HepG2 (cell line): ENCODE measurements at regions not wholly inside any gene's neighbourhood (a gene's known extent, or its start where the extent isn't known, plus 50 kb on each side); places are given as distances from the start of the nearest gene placed in this dataset.

Experiments
- FOXA1 ChIP-seq, 2 experiments: fragments of 450-650 bp in 1 of 2; sonication (generic) in 1 of 2; formaldehyde crosslinking in 1 of 2; IDR thresholded peaks; 2 replicates each; pipeline versions ENCODE4 v1.4.0 to v1.6.1; 2016 to 2020; ENCODE audit warnings: missing genetic modification reagents in 1 of 2
- FOXA3 ChIP-seq: IDR thresholded peaks from 2 replicates; pipeline ENCODE4 v1.6.1; 2016; ENCODE audit warnings: missing genetic modification reagents, missing compliant biosample characterization
- FOXP1 ChIP-seq, 2 experiments: fragments of 450-650 bp in 1 of 2; IDR thresholded peaks; 2 replicates each; pipeline ENCODE4 v1.6.1; 2017 to 2018; ENCODE audit warnings: antibody characterized with exemption in 1 of 2
- ZNF124 ChIP-seq: sonication (generic); formaldehyde crosslinking; IDR thresholded peaks from 2 replicates; pipeline ENCODE4 v1.4.0; 2020; ENCODE audit warnings: missing genetic modification reagents
- ZNF263 ChIP-seq: sonication (generic); formaldehyde crosslinking; IDR thresholded peaks from 2 replicates; pipeline ENCODE4 v1.4.0; 2020; ENCODE audit warnings: missing genetic modification reagents
- TF ChIP-seq, protein P1 (sequence below): sonication (generic); formaldehyde crosslinking; IDR thresholded peaks from 2 replicates; pipeline ENCODE4 v1.4.0; 2020; ENCODE audit warnings: low read depth, missing genetic modification reagents
- TF ChIP-seq, protein P2 (sequence below), 2 experiments: fragments of 450-650 bp in 1 of 2; sonication (generic) in 1 of 2; formaldehyde crosslinking in 1 of 2; IDR thresholded peaks; 2 replicates each; pipeline versions ENCODE4 v1.6.1 to v1.8.0; 2016 to 2022; ENCODE audit warnings: antibody characterized with exemption in 1 of 2, mild to moderate bottlenecking in 1 of 2, missing genetic modification reagents in 1 of 2

DNA sequence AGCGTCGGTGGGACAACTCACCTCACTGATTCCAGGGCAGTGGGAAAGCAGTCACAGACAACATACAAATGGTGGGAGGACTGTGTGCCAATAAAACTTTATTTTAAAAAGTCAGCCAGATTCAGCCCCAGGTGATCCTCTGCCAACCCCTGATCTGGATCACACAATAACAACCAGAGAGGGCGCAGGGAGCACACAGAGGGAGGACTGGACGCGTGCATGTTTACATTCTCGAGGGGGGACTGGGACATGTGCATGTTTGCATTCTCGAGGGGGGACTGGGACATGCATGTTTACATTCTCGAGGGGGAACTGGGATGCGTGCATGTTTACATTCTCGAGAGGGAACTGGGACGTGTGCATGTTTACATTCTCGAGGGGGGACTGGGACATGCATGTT lies 209.5 kb downstream of the NDUFA10 start (continued):
- TF ChIP-seq, protein P1, sequence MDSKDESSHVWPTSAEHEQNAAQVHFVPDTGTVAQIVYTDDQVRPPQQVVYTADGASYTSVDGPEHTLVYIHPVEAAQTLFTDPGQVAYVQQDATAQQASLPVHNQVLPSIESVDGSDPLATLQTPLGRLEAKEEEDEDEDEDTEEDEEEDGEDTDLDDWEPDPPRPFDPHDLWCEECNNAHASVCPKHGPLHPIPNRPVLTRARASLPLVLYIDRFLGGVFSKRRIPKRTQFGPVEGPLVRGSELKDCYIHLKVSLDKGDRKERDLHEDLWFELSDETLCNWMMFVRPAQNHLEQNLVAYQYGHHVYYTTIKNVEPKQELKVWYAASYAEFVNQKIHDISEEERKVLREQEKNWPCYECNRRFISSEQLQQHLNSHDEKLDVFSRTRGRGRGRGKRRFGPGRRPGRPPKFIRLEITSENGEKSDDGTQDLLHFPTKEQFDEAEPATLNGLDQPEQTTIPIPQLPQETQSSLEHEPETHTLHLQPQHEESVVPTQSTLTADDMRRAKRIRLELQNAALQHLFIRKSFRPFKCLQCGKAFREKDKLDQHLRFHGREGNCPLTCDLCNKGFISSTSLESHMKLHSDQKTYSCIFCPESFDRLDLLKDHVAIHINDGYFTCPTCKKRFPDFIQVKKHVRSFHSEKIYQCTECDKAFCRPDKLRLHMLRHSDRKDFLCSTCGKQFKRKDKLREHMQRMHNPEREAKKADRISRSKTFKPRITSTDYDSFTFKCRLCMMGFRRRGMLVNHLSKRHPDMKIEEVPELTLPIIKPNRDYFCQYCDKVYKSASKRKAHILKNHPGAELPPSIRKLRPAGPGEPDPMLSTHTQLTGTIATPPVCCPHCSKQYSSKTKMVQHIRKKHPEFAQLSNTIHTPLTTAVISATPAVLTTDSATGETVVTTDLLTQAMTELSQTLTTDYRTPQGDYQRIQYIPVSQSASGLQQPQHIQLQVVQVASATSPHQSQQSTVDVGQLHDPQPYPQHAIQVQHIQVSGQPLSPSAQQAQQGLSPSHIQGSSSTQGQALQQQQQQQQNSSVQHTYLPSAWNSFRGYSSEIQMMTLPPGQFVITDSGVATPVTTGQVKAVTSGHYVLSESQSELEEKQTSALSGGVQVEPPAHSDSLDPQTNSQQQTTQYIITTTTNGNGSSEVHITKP (CRISPR knock-in tag) = peak; percentile 88
- peak; percentile 75 for TF ChIP-seq FOXA3 (CRISPR knock-in tag)
- no peak for TF ChIP-seq ZNF124 (CRISPR knock-in tag)
- peak; percentile 95 for TF ChIP-seq ZNF263 (CRISPR knock-in tag)
- no peak for TF ChIP-seq FOXP1 (IDR thresholded peaks at IDR 0.05)
- 0 out of 2 replicates have a peak, but pooled peaks have one; percentile 11 for TF ChIP-seq FOXP1 (CRISPR knock-in tag; IDR thresholded peaks at IDR 0.05)
- TF ChIP-seq FOXA1 (IDR thresholded peaks at IDR 0.05) = no peak
- 0 out of 2 replicates have a peak, but pooled peaks have one; percentile 27 for TF ChIP-seq FOXA1 (CRISPR knock-in tag; IDR thresholded peaks at IDR 0.05)
- TF ChIP-seq, protein P2, sequence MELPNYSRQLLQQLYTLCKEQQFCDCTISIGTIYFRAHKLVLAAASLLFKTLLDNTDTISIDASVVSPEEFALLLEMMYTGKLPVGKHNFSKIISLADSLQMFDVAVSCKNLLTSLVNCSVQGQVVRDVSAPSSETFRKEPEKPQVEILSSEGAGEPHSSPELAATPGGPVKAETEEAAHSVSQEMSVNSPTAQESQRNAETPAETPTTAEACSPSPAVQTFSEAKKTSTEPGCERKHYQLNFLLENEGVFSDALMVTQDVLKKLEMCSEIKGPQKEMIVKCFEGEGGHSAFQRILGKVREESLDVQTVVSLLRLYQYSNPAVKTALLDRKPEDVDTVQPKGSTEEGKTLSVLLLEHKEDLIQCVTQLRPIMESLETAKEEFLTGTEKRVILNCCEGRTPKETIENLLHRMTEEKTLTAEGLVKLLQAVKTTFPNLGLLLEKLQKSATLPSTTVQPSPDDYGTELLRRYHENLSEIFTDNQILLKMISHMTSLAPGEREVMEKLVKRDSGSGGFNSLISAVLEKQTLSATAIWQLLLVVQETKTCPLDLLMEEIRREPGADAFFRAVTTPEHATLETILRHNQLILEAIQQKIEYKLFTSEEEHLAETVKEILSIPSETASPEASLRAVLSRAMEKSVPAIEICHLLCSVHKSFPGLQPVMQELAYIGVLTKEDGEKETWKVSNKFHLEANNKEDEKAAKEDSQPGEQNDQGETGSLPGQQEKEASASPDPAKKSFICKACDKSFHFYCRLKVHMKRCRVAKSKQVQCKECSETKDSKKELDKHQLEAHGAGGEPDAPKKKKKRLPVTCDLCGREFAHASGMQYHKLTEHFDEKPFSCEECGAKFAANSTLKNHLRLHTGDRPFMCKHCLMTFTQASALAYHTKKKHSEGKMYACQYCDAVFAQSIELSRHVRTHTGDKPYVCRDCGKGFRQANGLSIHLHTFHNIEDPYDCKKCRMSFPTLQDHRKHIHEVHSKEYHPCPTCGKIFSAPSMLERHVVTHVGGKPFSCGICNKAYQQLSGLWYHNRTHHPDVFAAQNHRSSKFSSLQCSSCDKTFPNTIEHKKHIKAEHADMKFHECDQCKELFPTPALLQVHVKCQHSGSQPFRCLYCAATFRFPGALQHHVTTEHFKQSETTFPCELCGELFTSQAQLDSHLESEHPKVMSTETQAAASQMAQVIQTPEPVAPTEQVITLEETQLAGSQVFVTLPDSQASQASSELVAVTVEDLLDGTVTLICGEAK (IDR thresholded peaks at IDR 0.05) = peak; percentile 57
- TF ChIP-seq, protein P2 (CRISPR knock-in tag; IDR thresholded peaks at IDR 0.05) = peak; percentile 99
